ENCODE measurements at regions not wholly inside any gene's neighbourhood (a gene's known extent, or its start where the extent isn't known, plus 50 kb on each side); places are given as distances from the start of the nearest gene placed in this dataset.
"Not testable (repeated sequence)": the region's sequence is repeated elsewhere in the genome, so short reads cannot be mapped to it uniquely, and the experiment has no call there.

DNA sequence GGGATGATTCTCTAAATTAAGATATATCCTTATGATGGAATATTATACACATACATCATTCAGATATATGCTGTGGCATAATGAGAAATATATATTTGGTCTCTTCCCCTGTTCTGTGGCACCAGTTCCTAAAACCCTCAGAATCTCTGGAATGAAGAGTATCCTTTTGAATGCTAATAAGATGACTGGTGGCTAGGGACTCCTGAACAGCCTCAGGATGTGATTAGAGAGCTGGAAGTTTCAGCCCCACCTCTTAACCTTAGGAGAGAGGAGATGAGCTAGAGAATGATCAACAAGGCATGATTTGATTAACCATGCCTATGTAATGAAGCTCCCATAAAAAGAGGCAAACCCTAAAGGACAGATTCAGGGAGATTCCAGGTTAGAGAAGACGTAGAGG lies 632.0 kb downstream of the IQCM start:
- no peak overlapping the region for H3K27ac ChIP-seq (ENCODE audit: extremely low read depth, low read depth, low read length)
- H3K4me3 ChIP-seq (ENCODE audit: low read depth, low read length) = no peak overlapping the region
- no peaks in the 10 kb centered on the region for H3K4me1 ChIP-seq (ENCODE audit: control insufficient read depth, insufficient read depth, low read length)
- TF ChIP-seq ZNF830 (tag by site-specific recombination; IDR thresholded peaks at IDR 0.05; ENCODE audit: low read depth) (no peak), ZNF184 (tag by site-specific recombination; IDR thresholded peaks at IDR 0.05) (no peak), ZNF366 (tag by site-specific recombination; conservative IDR thresholded peaks at IDR 0.05) (no peak), ZBTB7A (tag by site-specific recombination; IDR thresholded peaks at IDR 0.05; ENCODE audit: low read depth) (no peak), ZNF239 (tag by site-specific recombination; IDR thresholded peaks at IDR 0.05) (no peak), KLF10 (tag by site-specific recombination; IDR thresholded peaks at IDR 0.05) (no peak)
- TF ChIP-seq, protein P1, sequence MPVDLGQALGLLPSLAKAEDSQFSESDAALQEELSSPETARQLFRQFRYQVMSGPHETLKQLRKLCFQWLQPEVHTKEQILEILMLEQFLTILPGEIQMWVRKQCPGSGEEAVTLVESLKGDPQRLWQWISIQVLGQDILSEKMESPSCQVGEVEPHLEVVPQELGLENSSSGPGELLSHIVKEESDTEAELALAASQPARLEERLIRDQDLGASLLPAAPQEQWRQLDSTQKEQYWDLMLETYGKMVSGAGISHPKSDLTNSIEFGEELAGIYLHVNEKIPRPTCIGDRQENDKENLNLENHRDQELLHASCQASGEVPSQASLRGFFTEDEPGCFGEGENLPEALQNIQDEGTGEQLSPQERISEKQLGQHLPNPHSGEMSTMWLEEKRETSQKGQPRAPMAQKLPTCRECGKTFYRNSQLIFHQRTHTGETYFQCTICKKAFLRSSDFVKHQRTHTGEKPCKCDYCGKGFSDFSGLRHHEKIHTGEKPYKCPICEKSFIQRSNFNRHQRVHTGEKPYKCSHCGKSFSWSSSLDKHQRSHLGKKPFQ (tag by site-specific recombination; IDR thresholded peaks at IDR 0.05) = no peak
- CTCF ChIA-PET = no interaction called here
- H3K9me3 ChIP-seq (ENCODE audit: control insufficient read depth, insufficient read depth, low read depth, low read length) = no peaks in the 10 kb centered on the region
- H3K36me3 ChIP-seq (ENCODE audit: control insufficient read depth in 2 of 2, insufficient read depth in 1 of 2, low read length in 2 of 2) = no peaks in the 10 kb centered on the region
- POLR2A ChIA-PET = no interaction called here

DNA sequence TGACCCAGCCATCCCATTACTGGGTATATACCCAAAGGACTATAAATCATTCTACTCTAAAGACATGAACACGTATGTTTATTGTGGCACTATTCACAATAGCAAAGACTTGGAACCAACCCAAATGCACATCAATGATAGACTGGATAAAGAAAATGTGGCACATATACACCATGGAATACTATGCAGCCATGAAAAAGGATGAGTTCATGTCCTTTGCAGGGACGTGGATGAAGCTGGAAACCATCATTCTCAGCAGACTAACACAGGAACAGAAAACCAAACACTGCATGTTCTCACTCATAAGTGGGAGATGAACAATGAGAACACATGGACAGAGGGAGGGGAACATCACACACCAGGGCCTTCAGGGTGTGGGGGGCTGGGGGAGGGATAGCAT lies 634.2 kb downstream of the IQCM start:
- H3K9me3 ChIP-seq (ENCODE audit: control insufficient read depth, insufficient read depth, low read depth, low read length); H3K4me3 ChIP-seq (ENCODE audit: low read depth, low read length); H3K27ac ChIP-seq (ENCODE audit: extremely low read depth, low read depth, low read length); POLR2A ChIA-PET; H3K4me1 ChIP-seq (ENCODE audit: control insufficient read depth, insufficient read depth, low read length); H3K36me3 ChIP-seq (ENCODE audit: control insufficient read depth in 2 of 2, insufficient read depth in 1 of 2, low read length in 2 of 2); CTCF ChIA-PET: not testable (repeated sequence)
- TF ChIP-seq ZNF146 (tag by site-specific recombination; IDR thresholded peaks at IDR 0.05) = peak; percentile 90

DNA sequence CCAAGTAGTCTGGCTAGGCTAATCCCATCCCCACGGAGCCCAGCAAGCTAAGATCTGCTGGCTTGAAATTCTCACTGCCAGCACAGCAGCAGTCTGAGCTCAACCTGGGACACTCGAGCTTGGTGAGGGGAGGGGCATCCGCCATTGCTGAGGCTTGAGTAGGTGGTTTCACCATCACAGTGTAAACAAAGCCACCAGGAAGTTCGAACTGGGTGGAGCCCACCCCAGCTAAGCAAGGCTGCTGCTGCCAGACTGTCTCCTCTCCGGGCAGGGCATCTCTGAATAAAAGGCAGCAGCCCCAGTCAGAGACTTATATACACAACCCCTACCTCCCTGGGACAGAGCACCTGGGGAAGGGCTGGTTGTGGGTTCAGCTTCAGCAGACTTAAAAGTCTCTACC lies 639.6 kb downstream of the IQCM start:
- TF ChIP-seq ZNF404 (tag by site-specific recombination; IDR thresholded peaks at IDR 0.05) (no peak), ZNF416 (tag by site-specific recombination; IDR thresholded peaks at IDR 0.05) (no peak), ZFHX2 (tag by site-specific recombination; conservative IDR thresholded peaks at IDR 0.05) (0 out of 2 replicates have a peak, but pooled peaks have one; percentile 10)
- ChIA-PET CTCF (no interaction called here), POLR2A (no interaction called here)
- H3K27ac ChIP-seq (ENCODE audit: extremely low read depth, low read depth, low read length) = no peak overlapping the region
- no peaks in the 10 kb centered on the region for H3K9me3 ChIP-seq (ENCODE audit: control insufficient read depth, insufficient read depth, low read depth, low read length)
- H3K4me1 ChIP-seq (ENCODE audit: control insufficient read depth, insufficient read depth, low read length) = no peaks in the 10 kb centered on the region
- no peaks in the 10 kb centered on the region for H3K36me3 ChIP-seq (ENCODE audit: control insufficient read depth in 2 of 2, insufficient read depth in 1 of 2, low read length in 2 of 2)
- no peak overlapping the region for H3K4me3 ChIP-seq (ENCODE audit: low read depth, low read length)

DNA sequence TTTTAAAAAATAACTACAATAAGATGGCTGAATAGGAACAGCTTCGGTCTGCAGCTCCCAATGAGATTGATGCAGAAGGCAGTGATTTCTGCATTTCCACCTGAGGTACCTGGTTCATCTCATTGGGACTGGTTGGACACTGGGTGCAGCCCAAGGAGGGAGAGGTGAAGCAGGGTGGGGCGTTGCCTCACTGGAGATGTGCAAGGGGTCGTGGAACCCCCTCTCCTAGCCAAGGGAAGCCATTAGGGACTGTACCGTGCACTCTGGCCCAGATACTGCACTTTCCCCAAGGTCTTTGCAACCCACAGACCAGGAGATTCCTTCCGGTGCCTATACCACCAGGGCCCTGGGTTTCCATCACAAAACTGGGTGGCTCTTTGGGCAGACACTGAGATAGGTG lies 640.1 kb downstream of the IQCM start:
- H3K4me1 ChIP-seq (ENCODE audit: control insufficient read depth, insufficient read depth, low read length) = no peaks in the 10 kb centered on the region
- no peaks in the 10 kb centered on the region for H3K9me3 ChIP-seq (ENCODE audit: control insufficient read depth, insufficient read depth, low read depth, low read length)
- no peak overlapping the region for H3K4me3 ChIP-seq (ENCODE audit: low read depth, low read length)
- no peak overlapping the region for H3K27ac ChIP-seq (ENCODE audit: extremely low read depth, low read depth, low read length)
- CTCF ChIA-PET = no interaction called here
- TF ChIP-seq WT1 (tag by site-specific recombination; IDR thresholded peaks at IDR 0.05) (no peak), ZBTB7A (tag by site-specific recombination; IDR thresholded peaks at IDR 0.05; ENCODE audit: low read depth) (no peak), ZNF239 (tag by site-specific recombination; IDR thresholded peaks at IDR 0.05) (no peak), ZFP3 (tag by site-specific recombination; IDR thresholded peaks at IDR 0.05; ENCODE audit: low read depth) (no peak), ZNF211 (tag by site-specific recombination; IDR thresholded peaks at IDR 0.05; ENCODE audit: low read depth) (no peak), ZNF394 (tag by site-specific recombination; IDR thresholded peaks at IDR 0.05; ENCODE audit: borderline replicate concordance) (no peak)
- H3K36me3 ChIP-seq (ENCODE audit: control insufficient read depth in 2 of 2, insufficient read depth in 1 of 2, low read length in 2 of 2) = no peaks in the 10 kb centered on the region
- POLR2A ChIA-PET = no interaction called here
